H1 (cell line): ENCODE measurements at regions not wholly inside any gene's neighbourhood (a gene's known extent, or its start where the extent isn't known, plus 50 kb on each side); places are given as distances from the start of the nearest gene placed in this dataset.

ENCODE experiments used
- CHD2 ChIP-seq: IDR thresholded peaks from 2 replicates; pipeline ENCODE4 v1.6.1; 2012; ENCODE audit warnings: low read length, improper control_type of control experiment
- TF ChIP-seq, protein P1 (sequence below): fragments of 300-600 bp; sonication (generic); IDR thresholded peaks from 2 replicates; pipeline ENCODE4 v1.7.1; 2012; ENCODE audit warnings: low read length, moderate library complexity, mild to moderate bottlenecking, inconsistent platforms; ENCODE audit not compliant: insufficient replicate concordance

- TF ChIP-seq, protein P1, sequence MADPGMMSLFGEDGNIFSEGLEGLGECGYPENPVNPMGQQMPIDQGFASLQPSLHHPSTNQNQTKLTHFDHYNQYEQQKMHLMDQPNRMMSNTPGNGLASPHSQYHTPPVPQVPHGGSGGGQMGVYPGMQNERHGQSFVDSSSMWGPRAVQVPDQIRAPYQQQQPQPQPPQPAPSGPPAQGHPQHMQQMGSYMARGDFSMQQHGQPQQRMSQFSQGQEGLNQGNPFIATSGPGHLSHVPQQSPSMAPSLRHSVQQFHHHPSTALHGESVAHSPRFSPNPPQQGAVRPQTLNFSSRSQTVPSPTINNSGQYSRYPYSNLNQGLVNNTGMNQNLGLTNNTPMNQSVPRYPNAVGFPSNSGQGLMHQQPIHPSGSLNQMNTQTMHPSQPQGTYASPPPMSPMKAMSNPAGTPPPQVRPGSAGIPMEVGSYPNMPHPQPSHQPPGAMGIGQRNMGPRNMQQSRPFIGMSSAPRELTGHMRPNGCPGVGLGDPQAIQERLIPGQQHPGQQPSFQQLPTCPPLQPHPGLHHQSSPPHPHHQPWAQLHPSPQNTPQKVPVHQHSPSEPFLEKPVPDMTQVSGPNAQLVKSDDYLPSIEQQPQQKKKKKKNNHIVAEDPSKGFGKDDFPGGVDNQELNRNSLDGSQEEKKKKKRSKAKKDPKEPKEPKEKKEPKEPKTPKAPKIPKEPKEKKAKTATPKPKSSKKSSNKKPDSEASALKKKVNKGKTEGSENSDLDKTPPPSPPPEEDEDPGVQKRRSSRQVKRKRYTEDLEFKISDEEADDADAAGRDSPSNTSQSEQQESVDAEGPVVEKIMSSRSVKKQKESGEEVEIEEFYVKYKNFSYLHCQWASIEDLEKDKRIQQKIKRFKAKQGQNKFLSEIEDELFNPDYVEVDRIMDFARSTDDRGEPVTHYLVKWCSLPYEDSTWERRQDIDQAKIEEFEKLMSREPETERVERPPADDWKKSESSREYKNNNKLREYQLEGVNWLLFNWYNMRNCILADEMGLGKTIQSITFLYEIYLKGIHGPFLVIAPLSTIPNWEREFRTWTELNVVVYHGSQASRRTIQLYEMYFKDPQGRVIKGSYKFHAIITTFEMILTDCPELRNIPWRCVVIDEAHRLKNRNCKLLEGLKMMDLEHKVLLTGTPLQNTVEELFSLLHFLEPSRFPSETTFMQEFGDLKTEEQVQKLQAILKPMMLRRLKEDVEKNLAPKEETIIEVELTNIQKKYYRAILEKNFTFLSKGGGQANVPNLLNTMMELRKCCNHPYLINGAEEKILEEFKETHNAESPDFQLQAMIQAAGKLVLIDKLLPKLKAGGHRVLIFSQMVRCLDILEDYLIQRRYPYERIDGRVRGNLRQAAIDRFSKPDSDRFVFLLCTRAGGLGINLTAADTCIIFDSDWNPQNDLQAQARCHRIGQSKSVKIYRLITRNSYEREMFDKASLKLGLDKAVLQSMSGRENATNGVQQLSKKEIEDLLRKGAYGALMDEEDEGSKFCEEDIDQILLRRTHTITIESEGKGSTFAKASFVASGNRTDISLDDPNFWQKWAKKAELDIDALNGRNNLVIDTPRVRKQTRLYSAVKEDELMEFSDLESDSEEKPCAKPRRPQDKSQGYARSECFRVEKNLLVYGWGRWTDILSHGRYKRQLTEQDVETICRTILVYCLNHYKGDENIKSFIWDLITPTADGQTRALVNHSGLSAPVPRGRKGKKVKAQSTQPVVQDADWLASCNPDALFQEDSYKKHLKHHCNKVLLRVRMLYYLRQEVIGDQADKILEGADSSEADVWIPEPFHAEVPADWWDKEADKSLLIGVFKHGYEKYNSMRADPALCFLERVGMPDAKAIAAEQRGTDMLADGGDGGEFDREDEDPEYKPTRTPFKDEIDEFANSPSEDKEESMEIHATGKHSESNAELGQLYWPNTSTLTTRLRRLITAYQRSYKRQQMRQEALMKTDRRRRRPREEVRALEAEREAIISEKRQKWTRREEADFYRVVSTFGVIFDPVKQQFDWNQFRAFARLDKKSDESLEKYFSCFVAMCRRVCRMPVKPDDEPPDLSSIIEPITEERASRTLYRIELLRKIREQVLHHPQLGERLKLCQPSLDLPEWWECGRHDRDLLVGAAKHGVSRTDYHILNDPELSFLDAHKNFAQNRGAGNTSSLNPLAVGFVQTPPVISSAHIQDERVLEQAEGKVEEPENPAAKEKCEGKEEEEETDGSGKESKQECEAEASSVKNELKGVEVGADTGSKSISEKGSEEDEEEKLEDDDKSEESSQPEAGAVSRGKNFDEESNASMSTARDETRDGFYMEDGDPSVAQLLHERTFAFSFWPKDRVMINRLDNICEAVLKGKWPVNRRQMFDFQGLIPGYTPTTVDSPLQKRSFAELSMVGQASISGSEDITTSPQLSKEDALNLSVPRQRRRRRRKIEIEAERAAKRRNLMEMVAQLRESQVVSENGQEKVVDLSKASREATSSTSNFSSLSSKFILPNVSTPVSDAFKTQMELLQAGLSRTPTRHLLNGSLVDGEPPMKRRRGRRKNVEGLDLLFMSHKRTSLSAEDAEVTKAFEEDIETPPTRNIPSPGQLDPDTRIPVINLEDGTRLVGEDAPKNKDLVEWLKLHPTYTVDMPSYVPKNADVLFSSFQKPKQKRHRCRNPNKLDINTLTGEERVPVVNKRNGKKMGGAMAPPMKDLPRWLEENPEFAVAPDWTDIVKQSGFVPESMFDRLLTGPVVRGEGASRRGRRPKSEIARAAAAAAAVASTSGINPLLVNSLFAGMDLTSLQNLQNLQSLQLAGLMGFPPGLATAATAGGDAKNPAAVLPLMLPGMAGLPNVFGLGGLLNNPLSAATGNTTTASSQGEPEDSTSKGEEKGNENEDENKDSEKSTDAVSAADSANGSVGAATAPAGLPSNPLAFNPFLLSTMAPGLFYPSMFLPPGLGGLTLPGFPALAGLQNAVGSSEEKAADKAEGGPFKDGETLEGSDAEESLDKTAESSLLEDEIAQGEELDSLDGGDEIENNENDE, result no peak
- TF ChIP-seq CHD2, result no peak
Measured at GRCh38 chr1:106393046-106393445, 663.4 kb upstream of the PRMT6 start (continued).
